Activated effector memory CD4-positive, alpha-beta T cell treated with Interleukin-2 at 50 U/mL for 16 hours (primary cell): ENCODE measurements at regions not wholly inside any gene's neighbourhood (a gene's known extent, or its start where the extent isn't known, plus 50 kb on each side); places are given as distances from the start of the nearest gene placed in this dataset.
"Not testable (repeated sequence)": the region's sequence is repeated elsewhere in the genome, so short reads cannot be mapped to it uniquely, and the experiment has no call there.

ENCODE experiments used
- DNase-seq: peaks from one replicate; pipeline ENCODE4 v3.0.0-alpha.2; 2020

- no peak for DNase-seq
These were observed 242.1 kb downstream of the ZNF608 start for GRCh38 chr5:124504081-124504916.

DNA sequence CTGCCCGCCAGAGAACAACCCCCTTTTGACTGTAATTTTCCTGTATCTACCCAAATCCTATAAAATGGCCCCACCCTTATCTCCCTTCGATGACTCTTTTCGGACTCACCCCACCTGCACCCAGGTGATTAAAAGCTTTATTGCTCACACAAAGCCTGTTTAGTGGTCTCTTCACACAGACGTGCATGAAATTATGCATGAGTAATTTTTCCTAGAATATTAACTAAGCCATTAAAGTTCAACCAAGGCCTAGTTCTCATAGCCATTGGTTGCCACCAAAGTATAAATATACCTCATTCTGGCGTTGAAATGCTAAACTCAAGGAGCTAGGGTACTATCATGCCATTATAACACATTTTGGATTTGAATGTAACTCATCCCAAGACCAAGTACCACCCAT, 243.9 kb downstream of the ZNF608 start:
- DNase-seq: no peak

DNA sequence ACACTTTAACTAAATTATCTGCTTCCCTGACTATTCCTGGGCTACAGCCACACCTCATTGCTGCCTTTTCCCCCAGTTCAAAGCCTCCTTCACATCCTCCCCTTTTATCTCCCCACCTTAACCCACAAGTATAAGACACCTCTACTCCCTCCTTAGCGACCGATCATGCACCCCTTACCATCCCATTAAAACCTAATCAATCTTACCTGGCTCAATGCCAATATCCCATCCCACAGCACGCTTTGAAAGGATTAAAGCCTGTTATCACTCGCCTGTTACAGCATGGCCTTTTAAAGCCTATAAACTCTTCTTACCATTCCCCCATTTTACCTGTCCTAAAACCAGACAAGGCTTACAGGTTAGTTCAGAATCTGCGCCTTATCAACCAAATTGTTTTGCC, 246.6 kb downstream of the ZNF608 start:
- not testable (repeated sequence) for DNase-seq

DNA sequence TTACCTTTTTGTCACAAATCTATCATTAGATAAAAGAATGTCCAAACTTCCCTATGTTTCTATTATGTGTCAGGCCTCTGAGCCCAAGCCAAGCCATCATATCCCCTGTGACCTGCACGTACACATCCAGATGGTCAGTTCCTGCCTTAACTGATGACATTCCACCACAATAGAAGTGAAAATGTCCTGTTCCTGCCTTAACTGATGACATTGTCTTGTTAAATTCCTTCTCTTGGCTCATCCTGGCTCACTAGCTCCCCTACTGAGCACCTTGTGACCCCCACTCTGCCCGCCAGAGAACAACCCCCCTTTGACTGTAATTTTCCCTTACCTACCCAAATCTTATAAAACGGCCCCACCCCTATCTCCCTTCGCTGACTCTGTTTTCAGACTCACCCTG, 249.5 kb downstream of the ZNF608 start:
- DNase-seq: not testable (repeated sequence)

GRCh38 chr5:124494540-124495116, 251.8 kb downstream of the ZNF608 start:
- DNase-seq: no peak

DNA sequence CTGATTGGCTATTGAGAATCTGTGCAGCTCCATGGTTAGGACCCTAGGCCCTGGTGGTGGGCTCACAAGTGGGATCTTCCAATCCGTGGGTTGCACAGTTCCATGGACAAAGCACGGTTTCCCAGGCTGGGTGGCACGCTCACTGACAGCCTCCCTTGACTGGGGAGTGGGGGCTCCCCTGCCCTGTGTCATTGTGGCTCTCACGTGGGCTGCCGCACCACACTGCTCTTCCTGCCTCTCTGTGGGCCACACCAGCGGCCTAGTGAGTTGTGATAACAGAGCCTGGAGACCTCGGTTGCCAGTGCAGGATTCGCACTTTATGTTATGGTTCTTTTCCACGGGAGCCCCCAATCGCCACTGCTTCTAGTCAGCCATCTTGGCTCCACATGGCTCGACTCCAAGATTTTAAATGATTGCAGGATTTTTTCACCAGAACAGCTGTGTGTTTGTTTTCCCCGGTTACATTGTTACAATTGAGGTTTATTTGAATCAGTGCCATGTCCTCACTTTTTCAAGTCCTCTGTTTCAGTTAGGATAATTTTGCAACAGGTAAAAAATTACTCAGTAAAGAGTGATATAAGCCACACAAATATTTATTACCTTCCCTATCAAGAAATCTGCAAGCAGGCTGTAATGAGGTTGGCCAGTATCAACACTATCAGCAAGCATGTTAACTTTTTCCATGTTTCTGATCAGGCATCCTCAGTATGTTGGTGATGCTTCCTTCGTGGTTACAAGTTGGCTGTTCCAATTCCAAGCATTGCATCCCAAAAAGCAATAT, 253.8 kb downstream of the ZNF608 start:
- no peak for DNase-seq

GRCh38 chr5:124490315-124490714, 256.1 kb downstream of the ZNF608 start:
- not testable (repeated sequence) for DNase-seq

GRCh38 chr5:124481419-124481818, 265.0 kb downstream of the ZNF608 start:
- no peak for DNase-seq

DNA sequence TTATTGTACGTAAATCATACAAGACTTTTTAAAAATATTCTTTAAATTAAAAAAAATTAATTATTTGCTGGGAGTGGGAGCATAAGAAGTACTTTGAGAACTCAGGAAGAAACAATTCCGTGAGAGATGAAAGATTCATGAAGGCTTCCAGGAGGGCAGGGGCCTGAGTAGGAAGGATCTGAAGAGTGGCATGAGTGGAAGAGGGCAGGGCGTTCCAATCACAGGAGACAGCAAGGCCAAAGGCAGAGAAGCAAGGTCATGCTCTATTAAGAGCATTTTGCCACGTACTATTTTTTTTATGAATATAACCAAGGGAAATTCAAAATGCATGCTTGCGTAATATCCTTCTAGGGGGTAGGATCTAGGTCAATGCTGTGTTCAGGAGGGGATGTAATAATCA, 265.5 kb downstream of the ZNF608 start:
- no peak for DNase-seq

- no peak for DNase-seq
These were observed 266.4 kb downstream of the ZNF608 start for GRCh38 chr5:124480022-124480421.

- DNase-seq: no peak
These were observed 268.2 kb downstream of the ZNF608 start for GRCh38 chr5:124478264-124478663.

DNA sequence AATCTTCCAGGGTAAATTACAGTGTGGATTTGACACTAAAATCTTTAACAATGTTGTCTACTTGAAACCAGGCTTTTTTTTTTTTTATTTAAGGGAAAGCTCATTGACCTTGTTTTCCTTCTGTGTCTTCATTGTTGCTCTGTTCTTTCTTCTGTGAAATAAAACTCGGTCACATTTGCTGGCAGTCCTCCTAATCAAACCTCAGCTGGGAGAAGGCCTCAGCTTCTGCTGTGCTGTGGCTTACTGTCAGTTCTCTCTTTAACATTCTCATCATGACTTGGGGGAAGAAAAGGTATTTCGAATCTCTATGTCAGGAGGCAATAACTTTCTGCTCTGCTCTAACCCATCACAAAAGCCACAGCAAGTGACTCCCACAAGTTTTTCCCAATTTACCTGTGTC, 268.9 kb downstream of the ZNF608 start:
- no peak for DNase-seq

DNA sequence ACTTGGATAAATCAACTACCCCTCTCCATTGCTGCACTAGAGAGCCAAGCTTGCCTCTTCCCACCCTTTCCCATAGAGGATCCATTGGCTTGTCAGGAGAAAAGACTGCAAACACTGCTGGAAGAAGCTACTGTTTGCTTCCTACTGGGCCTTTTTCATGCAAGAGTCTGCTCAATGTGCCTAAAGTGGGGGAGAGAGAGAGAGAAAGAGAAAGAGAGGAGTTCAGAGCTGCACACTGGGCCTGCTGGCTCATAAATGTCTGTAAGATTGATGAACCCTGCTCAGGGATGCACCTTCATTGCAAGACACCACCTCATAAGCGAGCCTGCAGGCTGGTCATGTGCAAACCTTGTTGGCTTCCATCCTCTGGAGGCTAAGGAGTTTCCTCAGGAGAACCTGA, 269.4 kb downstream of the ZNF608 start:
- DNase-seq: no peak

DNA sequence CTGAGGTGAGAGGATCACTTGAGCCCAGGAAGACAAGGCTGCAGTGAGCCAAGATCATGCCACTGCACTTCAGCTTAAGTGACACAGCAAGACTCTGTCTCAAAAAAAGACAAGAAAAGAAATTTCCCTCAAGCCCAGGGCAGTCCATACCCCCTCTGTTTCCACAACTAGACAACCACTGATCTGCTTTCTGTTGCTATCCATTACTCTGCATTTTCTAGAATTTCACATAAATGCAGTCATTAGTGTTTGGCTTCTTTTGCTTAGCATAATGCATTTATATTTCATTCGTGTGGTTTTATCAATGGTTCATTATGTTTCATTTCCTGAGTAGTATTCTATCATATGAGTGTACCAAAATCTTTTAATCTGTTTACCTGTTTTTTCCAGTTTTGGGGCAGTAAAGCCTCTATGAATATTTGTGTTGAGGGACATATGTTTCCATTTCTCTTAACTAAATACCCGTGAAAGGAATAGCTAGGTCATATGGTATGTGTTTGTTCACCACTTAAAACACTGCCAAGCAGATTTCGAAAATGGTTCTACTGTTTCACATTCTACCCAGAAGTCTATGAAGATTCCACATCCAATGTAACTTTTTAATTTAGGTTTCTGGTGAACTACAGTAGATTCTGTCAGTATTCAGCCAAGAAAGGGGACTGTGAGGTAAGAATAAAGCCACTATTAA, 271.8 kb downstream of the ZNF608 start:
- no peak for DNase-seq

DNA sequence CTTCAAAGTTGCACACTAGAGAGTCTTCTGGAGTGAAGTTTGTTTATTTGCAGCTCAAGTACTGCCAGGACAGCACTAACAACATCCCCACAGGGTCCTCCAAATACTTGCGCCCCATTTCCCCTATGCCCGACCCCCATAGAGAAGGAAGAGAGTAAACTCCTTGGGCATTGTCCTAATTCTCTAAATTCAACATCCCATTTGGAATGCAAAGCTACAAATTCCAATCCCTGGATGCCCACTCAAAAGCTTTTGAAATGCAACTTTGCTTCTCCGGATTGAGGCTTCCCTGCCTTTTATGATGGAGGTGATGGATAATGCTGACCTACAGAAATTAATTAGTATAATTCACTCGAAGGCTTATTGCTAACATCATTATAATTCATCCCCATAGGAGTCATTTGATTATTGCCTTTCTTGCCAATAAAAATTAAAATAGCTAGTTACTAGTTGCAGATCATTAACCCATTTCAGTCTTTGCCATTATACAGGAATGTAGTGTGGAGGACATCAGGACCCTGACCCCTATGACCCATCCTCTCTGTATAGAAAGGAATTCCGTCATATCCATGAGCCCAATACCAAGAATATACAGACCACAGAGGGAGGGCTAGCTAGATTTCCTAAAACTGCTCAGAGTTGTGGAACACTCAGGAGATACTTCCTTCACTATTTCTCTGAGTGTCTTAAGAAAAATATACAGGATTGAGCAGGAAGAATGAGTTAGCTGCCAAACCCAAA, 277.6 kb downstream of the ZNF608 start:
- DNase-seq: no peak

DNA sequence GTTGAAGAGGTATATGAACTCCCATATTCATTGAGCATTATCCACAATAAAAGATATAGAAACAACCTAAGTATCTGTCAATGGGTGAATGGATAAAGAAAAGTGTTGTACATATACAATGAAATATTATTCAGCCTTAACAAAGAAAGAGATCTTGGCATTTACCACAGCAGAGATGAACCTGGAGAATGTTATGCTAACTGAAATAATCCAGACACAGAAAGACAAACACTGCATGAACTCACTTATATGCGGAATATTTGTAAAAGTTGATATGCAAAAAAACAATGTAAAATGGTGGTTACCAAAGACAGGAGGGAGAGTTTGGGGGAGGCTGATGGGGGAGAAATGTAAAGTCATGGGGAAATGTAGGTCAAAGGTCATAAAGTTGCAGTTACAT, 278.7 kb downstream of the ZNF608 start:
- no peak for DNase-seq

- DNase-seq: no peak
These were observed 280.4 kb downstream of the ZNF608 start for GRCh38 chr5:124466011-124466410.

DNA sequence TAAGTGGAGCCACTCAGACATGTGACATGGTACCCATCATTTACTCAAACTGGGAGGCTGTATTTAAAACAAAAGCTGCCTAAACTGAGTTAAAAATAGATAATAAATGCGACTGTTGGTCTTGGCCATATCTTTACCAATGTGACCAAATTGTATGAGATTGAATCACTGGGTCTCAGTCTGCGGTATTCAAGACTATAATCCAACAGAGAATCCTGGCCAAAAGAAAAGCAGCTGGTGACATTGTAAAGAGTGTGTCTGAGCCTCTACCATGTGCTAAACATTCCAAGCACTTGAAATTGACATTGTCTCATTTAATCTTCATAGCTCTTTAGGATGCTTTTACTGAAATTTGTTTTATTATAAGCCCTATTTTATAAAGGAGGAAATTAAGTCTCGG, 282.6 kb downstream of the ZNF608 start:
- no peak for DNase-seq

- no peak for DNase-seq
These were observed 283.7 kb downstream of the ZNF608 start for GRCh38 chr5:124462751-124463150.

GRCh38 chr5:124461941-124462340, 284.5 kb downstream of the ZNF608 start:
- DNase-seq: no peak

DNA sequence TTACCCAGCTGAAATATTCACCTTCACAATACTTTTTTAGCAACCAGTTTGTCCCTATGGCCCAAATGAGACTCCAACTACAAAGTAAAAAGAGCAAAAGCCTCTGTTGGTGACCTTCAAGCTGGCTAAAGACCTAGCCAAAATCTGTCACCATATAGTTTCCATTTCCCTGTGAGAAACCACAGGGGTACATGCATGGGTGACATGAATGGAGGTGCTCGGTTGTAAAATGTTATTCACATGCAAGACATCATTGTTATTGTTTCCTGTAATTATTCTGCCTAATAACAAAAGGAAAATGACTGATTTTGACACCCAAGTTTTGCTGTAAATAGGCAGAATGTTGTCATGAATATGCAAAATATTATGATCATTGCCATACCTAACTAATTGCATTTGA, 285.3 kb downstream of the ZNF608 start:
- DNase-seq: no peak

GRCh38 chr5:124460642-124461041, 285.8 kb downstream of the ZNF608 start:
- no peak for DNase-seq

DNA sequence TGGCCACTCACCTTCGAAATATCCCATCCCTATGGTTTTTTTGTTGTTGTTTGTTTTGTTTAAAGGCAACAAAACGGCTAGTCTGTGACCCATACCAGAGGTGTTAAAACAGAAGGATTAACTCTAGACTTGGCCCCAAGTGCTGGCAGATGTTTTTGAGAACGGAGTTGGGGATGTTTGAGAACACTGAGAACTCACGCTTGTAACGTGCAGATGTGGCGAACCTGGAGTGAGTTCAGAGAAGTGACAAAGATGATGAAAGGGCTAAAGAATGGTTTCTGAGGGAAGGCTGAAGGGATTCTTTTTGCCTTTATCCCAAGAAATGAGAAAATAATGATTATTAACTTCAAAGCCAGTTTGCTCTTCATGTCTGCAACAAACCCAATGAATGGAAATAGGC, 286.5 kb downstream of the ZNF608 start:
- no peak for DNase-seq
